ENCODE measurements at regions not wholly inside any gene's neighbourhood (a gene's known extent, or its start where the extent isn't known, plus 50 kb on each side); places are given as distances from the start of the nearest gene placed in this dataset.

DNA sequence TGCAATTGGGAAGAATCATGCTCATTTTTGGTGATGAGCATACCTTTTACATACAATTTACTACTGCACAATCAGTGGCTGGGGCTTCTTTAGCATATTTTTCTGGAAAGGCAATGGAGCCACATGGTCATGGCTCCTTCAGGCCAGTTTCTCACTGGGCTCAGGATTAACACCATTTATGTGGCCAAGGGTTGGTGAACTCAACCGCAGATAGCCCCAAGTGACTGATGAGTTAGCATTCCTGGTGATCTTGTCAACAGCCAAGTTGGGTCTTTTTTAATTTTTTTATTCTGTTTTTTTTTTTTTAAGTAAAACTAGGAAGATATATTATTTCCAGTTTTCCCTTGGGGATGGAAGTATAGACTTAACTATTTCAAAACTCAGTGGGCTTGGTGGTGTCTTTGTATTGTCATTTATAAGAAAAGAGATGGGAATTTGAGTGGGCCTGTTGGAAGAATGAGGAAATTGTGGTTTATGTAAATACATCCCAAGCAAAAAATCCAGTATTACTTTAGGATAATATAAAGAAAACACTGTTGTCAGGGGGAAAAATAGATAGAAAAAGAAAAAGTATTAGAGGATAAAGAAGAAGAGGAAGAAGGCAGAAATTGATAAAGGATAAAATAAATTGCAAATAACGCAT, 397.4 kb downstream of the MAFB start:
- TF ChIP-seq, protein P1, sequence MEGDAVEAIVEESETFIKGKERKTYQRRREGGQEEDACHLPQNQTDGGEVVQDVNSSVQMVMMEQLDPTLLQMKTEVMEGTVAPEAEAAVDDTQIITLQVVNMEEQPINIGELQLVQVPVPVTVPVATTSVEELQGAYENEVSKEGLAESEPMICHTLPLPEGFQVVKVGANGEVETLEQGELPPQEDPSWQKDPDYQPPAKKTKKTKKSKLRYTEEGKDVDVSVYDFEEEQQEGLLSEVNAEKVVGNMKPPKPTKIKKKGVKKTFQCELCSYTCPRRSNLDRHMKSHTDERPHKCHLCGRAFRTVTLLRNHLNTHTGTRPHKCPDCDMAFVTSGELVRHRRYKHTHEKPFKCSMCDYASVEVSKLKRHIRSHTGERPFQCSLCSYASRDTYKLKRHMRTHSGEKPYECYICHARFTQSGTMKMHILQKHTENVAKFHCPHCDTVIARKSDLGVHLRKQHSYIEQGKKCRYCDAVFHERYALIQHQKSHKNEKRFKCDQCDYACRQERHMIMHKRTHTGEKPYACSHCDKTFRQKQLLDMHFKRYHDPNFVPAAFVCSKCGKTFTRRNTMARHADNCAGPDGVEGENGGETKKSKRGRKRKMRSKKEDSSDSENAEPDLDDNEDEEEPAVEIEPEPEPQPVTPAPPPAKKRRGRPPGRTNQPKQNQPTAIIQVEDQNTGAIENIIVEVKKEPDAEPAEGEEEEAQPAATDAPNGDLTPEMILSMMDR (IDR thresholded peaks at IDR 0.05; ENCODE audit: low read depth, low read length) = no peak
- no peak for TF ChIP-seq EZH2phosphoT487 (IDR thresholded peaks at IDR 0.05; ENCODE audit: low read depth)
